ENCODE measurements at regions not wholly inside any gene's neighbourhood (a gene's known extent, or its start where the extent isn't known, plus 50 kb on each side); places are given as distances from the start of the nearest gene placed in this dataset.

DNA sequence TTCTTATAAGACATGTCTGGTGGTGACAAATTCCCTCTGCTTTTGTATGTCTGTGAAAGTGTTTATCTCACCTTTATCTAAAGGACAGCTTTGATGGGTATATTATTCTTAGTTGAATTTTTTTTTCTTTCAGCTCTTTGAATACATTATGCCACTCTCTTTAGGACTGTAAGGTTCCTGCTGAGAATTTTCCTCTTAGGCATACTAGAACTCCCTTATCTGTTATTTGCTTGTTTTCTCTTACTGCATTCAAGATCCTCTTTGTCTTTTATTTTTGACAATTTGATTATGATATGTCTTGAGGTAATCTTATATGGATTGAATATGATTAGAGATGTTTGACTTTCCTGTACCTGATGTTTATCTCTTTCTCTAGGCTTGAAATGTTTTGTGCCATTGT, 1328.4 kb downstream of the PCDH9 start:
- H3K79me2 ChIP-seq (ENCODE audit: insufficient read depth, low read length) = no peaks in the 10 kb centered on the region
- no peak overlapping the region for H3K4me3 ChIP-seq (replicated peaks in 1 of 3; ENCODE audit: insufficient read depth in 1 of 3, low read depth in 2 of 3, low read length in 3 of 3)
- H3K9me3 ChIP-seq (ENCODE audit: low read length) = no peaks in the 10 kb centered on the region; the same call in 1 of the 2 replicates
- no peak for FAIRE-seq
- no peak overlapping the region for H3K27ac ChIP-seq (ENCODE audit: extremely low read length, insufficient read depth, low read length)
- no peaks in the 10 kb centered on the region for H3K27me3 ChIP-seq (ENCODE audit: control insufficient read depth in 1 of 2, insufficient read depth in 2 of 2, low read length in 2 of 2)
- DNase-seq (ENCODE audit: low spot score) = no peak
- no peaks in the 10 kb centered on the region for H4K20me1 ChIP-seq (ENCODE audit: insufficient read depth, low read length)
- in situ Hi-C loops (cut with HindIII; ENCODE audit: extremely low pct_ligation_motif_present, low pct_unique_long_range_greater_than_20kb) = loop anchor here (25.0 kb wide), 1 partner anchor 1336 kb away; the partner anchor contains the start of gene PCDH9
- no peaks in the 10 kb centered on the region for H3K4me1 ChIP-seq (ENCODE audit: insufficient read depth, low read length)
- H3K4me2 ChIP-seq (ENCODE audit: low read depth, low read length) = no peak overlapping the region
- intact Hi-C loops (cut with micrococcal nuclease; ENCODE audit: unreplicated experiment) = no loop called here
- BruUV-seq (replicated peaks) = no TSS peak
- TF ChIP-seq SUZ12 (IDR thresholded peaks at IDR 0.05; ENCODE audit: low read depth, low read length) (no peak), SOX6 (IDR thresholded peaks at IDR 0.05) (no peak), SOX6 (CRISPR knock-in tag; IDR thresholded peaks at IDR 0.05) (no peak), CREB3 (CRISPR knock-in tag; IDR thresholded peaks at IDR 0.05) (no peak), JARID2 (CRISPR knock-in tag; IDR thresholded peaks at IDR 0.05; ENCODE audit: insufficient replicate concordance) (no peak), ZNF678 (CRISPR knock-in tag; IDR thresholded peaks at IDR 0.05) (no peak), ZNF224 (CRISPR knock-in tag; IDR thresholded peaks at IDR 0.05) (no peak), MTF1 (CRISPR knock-in tag; IDR thresholded peaks at IDR 0.05) (no peak)
- TF ChIP-seq, protein P1, sequence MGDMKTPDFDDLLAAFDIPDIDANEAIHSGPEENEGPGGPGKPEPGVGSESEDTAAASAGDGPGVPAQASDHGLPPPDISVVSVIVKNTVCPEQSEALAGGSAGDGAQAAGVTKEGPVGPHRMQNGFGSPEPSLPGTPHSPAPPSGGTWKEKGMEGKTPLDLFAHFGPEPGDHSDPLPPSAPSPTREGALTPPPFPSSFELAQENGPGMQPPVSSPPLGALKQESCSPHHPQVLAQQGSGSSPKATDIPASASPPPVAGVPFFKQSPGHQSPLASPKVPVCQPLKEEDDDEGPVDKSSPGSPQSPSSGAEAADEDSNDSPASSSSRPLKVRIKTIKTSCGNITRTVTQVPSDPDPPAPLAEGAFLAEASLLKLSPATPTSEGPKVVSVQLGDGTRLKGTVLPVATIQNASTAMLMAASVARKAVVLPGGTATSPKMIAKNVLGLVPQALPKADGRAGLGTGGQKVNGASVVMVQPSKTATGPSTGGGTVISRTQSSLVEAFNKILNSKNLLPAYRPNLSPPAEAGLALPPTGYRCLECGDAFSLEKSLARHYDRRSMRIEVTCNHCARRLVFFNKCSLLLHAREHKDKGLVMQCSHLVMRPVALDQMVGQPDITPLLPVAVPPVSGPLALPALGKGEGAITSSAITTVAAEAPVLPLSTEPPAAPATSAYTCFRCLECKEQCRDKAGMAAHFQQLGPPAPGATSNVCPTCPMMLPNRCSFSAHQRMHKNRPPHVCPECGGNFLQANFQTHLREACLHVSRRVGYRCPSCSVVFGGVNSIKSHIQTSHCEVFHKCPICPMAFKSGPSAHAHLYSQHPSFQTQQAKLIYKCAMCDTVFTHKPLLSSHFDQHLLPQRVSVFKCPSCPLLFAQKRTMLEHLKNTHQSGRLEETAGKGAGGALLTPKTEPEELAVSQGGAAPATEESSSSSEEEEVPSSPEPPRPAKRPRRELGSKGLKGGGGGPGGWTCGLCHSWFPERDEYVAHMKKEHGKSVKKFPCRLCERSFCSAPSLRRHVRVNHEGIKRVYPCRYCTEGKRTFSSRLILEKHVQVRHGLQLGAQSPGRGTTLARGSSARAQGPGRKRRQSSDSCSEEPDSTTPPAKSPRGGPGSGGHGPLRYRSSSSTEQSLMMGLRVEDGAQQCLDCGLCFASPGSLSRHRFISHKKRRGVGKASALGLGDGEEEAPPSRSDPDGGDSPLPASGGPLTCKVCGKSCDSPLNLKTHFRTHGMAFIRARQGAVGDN (CRISPR knock-in tag; IDR thresholded peaks at IDR 0.05) = no peak
- TF ChIP-seq, protein P2, sequence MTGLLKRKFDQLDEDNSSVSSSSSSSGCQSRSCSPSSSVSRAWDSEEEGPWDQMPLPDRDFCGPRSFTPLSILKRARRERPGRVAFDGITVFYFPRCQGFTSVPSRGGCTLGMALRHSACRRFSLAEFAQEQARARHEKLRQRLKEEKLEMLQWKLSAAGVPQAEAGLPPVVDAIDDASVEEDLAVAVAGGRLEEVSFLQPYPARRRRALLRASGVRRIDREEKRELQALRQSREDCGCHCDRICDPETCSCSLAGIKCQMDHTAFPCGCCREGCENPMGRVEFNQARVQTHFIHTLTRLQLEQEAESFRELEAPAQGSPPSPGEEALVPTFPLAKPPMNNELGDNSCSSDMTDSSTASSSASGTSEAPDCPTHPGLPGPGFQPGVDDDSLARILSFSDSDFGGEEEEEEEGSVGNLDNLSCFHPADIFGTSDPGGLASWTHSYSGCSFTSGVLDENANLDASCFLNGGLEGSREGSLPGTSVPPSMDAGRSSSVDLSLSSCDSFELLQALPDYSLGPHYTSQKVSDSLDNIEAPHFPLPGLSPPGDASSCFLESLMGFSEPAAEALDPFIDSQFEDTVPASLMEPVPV (CRISPR knock-in tag; IDR thresholded peaks at IDR 0.05) = no peak
- ChIA-PET CTCF (ENCODE audit: low intra/inter-chr PET ratio, low total read pairs) (no interaction called here), POLR2A (no interaction called here)
- H2AFZ ChIP-seq (ENCODE audit: low read length) = no peak overlapping the region
- H3K9ac ChIP-seq (ENCODE audit: insufficient read depth, low read depth, low read length) = no peak overlapping the region
- H3K36me3 ChIP-seq (replicated peaks in 1 of 2; ENCODE audit: control insufficient read depth in 1 of 2, insufficient read depth in 2 of 2, low read length in 2 of 2) = no peaks in the 10 kb centered on the region
- ATAC-seq = no peak
